ENCODE measurements at regions not wholly inside any gene's neighbourhood (a gene's known extent, or its start where the extent isn't known, plus 50 kb on each side); places are given as distances from the start of the nearest gene placed in this dataset.

DNA sequence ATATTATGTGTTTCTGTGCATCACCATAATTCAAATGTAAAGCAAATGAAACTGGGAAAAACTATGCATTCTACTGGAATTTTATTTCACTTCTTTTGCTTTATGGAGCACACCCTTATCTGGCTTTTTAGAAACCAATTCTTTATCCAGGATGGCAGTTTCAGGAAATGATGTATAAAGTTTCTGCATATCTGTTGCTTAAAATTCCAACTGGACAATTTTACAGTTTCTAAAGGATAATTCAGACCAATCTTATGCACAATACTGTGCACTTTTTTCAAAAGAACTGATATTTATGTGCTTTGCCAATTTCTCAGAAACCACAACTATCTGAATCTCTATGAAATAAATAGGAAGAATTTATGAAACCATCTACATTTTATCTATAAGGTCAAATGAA is 246.5 kb upstream of the MIR17HG start:
- DNase-seq (ENCODE audit: low read depth) = no peak

DNA sequence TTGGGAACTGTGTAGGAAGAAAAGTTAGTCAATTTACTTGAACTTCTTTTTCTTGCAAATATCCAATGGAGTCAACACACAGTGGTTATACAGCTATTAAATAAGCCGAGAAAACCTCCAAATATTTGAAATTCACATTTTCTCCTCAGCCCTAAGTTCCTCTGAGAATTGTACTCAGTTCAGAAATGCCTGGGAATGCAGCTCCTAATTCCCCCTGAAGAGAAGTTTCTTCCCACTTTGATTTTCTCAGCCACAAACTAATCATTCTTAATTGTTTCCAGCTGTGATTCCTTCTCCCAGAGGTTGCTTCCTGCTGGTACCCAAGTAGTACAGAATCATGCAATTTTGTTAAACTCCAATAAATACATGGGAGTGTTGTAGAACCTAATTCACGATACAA is 246.1 kb upstream of the MIR17HG start:
- DNase-seq (ENCODE audit: low read depth) = no peak

DNA sequence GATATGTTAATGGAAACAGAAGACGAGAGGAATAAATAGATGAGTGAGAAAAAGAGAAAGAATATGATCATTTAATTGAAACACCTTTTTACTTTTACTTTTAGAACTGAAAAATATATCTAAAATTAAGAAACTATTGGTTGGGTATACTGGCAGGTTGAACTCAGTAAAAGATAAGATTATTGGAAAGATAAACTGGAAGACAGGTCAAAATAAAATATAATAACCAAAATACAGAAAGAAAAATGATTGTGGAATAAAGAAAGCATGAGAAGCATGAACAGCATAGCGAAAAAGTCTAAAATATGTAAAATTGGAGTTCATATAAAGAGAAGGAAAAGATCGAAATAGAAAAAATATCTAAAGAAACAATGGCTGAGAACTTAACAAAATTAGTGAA is 242.2 kb upstream of the MIR17HG start:
- no peak for DNase-seq (ENCODE audit: low read depth)

DNA sequence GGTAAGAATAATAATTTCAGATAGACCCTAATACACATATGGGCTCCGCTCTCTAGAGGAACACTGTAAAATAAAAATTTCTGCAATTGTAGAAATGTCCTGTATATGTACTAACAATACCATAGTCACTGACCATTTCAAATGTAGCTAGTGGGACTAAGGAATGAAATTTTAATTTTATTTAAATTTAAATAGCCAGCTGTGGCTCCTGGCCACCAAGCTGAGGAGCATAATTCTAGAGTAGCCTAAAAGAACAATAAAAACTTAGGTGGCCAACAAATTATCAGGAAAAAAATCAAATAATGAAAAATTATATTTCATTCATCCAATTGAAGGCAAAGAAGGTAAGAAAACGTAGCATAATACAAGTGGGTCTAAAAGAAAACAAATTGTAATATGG is 240.9 kb upstream of the MIR17HG start:
- DNase-seq (ENCODE audit: low read depth) = no peak

DNA sequence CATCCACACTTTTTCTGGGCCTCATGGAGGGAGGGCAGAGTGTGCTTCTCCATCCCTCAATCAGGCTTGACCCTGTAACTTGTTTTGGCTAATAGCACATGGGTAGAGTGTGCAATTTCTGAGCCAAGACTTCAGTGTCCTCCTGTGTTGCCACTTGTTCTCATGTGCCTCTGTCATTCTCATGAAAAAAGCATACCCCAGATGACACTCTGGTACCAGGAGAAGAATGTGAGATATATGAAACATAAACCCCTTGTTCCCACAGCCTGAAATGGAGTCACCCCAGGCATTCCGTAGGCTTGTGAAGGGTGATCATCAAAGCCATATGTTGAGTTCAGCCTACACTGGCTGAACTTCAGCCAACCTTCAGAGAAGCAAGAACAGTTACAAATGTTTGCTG is 239.2 kb upstream of the MIR17HG start:
- no peak for DNase-seq (ENCODE audit: low read depth)

DNA sequence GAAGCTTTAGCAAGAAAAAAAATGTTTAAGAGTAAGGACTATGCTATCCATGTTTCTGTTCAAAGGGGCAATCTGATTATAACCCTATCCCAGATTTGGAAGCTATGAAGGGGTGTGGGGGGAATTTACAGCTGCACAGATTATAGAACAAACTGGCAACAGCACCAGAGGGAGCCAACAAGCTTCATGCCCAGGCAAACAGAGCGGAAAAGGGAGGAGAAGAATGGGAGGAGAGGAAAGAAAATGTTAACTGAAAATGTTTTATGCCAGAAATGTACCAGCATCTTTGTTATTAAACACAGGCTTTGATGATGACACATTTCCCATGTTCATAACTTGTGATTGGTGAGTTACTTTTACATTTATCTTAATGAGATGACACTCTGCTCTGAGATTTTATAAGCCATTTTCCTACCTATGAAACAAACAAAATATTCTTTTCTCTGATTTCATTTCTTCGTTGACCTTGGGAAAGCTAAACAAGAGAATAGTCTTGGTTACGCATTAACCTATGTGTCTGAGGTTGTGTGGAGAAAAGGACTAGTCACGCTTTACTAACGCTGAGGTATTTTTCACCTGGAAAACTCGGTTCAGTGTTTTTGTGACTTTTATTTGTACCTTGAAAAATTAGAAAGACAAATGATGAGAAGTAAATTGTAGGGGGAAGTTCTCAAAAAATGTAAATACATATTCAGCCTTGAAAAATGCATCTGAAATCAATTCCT is 235.8 kb upstream of the MIR17HG start:
- no peak for DNase-seq (ENCODE audit: low read depth)

DNA sequence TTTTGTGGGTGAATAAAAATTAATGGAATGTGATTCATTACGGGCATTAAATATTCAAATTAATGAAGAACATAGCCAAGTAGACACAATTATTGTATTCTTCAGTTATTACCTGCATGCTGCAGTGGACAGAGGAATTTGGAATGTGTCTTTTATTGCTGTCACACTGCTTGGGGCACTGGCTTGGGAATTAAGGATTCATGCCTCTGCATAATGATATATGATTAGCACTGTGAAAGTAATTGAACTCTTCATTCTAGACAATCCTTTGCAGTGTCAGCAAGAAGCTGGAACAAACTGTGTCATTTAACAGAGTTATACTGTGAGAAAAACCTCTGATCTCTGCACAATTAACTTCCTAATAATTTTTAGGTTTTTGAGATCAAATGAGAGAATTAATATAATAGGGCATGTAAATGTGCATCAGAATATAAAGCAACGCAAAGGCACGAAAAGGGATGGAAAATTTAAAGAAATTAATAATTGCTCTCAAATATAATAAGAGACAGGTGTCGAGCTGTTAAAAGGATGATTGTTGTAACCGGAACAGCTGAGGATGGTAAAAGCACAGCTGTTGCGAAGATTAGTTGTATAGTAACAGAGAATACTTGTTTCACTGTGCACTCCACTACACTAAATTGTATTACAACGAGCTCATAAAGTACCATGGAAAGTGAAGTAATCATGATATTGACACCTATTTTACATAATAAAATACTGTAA is 235.1 kb upstream of the MIR17HG start:
- DNase-seq (ENCODE audit: low read depth) = no peak

DNA sequence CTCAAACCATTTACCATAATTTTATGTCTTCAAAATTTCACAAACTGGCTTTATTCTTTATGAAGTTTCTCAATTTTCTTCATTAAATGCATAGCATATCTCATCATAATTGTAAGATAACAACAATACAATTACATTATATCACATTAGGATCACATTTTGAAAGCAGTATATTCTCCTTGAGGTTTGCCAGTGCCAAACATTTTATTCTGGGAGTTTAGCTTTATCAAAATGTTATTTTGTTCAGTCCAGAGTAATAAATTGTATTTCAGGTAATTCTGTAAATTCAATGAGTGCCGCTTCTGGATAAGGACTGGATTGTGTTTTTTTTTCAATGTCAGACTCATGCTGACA is 234.6 kb upstream of the MIR17HG start:
- DNase-seq (ENCODE audit: low read depth) = no peak

DNA sequence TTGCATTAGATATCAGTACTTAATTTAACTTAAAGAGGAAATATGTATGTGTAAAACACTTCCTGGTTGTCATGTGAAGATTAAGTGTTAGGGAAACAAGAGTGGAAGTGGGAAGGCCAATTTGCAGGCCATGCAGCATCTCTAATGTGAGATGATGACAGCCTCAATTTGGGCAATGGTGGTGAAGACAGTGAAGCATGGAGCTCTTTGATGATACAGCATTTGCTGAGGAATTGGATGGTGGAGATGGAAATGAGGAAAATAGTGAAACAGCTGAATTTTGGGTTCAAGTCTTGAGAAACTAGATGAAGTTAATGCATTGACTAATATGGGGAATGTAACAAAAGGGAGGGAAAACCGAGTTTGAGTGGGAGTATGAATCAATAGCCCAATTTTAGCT is 231.7 kb upstream of the MIR17HG start:
- no peak for DNase-seq (ENCODE audit: low read depth)

DNA sequence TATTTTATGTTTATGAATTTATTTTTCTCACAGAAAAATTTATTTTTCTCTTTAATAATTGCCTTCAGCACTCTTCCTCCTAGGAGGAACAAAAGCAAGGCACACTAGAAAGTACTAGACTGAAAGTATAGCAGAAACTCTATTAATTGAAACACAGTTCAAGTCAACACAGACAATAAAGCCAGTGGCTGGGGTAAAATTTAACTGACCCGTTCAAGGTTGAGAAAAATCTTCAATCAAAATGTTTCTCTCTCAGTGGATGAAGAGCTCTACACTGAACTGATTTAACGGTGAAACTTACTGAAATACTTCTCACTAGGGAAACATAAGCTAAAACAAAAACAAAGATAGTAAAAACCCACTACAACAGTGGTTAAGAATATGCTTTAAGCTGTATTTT is 230.1 kb upstream of the MIR17HG start:
- DNase-seq (ENCODE audit: low read depth) = no peak

DNA sequence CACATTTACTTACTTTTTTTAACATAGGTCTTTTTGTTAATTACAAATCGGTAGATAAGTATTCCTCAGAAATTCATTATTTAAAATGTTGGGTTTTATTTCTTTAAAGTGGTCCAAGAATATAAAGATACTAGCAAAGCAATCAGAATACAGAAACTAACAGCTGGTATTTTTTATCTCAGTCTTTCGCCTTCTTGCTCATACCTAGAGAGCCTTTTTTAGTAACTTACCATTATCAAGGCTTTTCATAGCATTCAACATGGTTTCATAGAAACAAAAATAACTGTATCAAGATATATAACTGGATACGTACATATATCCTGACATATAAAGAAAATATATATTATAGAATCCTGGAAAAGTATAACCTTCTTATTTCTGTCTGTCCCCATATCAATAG is 227.8 kb upstream of the MIR17HG start:
- DNase-seq (ENCODE audit: low read depth) = no peak

DNA sequence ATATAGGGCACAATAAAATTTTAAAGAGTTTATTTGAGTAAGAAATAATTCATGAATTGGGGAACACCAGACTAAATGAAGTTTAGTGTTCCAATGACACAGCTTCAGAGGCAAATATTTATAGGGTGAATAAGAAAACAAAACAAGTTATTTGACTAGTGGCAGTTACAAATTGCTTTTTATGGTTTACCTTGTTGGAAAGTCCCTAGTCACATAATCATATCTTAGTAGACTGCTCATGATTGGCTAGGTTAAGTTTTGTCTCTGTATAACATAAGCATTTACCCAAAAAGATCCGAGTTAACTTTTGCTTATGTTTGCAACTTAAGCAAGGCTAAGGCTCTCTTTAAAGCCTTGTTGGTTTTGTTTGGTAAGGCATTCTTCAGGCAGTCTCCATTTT is 224.7 kb upstream of the MIR17HG start:
- DNase-seq (ENCODE audit: low read depth) = no peak

DNA sequence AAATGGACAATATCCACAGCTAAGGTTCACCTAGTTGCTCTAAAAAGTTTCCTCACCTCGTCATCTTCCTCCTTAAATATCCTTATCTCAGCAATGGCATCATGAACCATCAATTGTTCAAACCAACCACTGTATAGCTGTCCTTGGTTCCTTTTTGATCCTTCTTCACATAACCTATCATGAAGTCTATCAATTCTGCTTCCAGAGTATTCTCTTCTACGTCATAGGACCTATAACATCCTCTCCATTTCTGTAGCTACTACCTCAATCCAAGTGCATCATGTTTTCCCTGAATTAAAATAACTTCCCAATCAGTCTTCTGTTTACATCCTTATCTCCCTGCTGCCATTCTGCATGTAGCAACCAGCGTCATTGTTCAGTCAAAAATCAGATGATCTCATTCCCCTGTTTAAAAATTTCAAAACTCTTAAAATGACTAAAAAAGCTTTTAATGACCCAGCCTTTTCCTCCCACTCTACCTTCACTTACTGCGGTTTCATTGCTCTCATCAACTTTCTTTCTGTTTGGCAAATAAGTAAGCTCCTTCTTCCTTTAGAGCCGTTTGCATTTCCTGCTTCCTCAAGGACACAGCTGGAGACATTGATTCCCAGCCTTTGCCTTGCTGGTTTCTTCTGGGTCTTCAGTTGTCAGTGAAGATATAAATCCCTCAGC is 223.9 kb upstream of the MIR17HG start:
- DNase-seq (ENCODE audit: low read depth) = no peak

DNA sequence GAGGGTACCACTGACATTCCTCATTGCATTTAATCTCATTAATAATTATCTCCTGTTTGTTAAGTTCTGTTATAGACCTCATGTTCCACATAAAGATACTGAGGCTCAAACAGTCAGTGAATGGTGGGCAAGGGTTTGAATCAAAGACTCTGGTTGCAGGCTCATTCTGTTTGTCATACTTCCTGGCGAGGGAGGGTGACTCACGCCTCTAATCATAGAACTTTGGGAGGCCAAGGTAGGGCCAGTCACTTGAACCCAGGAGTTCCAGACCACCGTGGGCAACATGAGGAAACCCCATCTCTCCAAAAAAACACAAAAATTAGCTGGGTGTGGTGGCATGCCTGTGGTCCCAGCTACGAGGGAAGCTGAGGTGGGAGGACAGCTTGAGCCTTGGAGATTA is 220.7 kb upstream of the MIR17HG start:
- DNase-seq (ENCODE audit: low read depth) = no peak

DNA sequence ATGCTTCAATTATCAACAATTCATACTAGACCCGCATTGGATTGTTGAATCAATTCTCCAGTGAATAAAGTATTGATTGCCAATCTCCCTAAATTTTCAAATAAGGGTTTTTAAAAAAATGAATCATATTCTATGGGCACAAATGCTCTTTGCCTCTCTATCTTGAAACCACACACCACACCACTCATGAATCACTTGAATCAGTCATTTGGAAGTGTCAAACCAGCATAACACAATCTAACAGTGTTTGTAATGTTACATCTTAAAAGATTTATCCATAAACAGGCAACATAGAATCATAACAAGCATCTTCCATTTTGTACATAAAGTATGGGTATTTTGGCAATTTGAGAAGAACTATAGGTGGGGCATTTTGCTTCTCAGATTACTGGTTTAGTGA is 219.5 kb upstream of the MIR17HG start:
- no peak for DNase-seq (ENCODE audit: low read depth)

DNA sequence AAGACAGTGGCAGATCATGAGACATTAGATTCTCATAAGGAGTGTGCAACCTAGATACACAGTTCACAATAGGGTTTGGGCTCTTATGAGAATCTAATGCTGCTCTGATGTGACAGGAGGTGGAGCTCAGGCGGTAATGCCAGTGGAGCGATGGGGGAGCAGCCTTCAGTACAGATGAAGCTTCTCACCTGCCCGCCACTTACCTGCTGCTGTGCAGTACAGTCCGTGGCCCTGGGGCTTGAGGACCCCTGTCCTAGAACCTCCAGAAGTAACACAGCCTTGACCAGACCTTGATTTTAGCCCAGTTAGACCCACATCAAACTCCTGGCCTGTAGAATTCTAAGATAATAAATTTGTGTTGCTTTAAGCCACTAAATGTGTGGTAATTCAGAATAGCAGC is 215.1 kb upstream of the MIR17HG start:
- DNase-seq (ENCODE audit: low read depth) = no peak

DNA sequence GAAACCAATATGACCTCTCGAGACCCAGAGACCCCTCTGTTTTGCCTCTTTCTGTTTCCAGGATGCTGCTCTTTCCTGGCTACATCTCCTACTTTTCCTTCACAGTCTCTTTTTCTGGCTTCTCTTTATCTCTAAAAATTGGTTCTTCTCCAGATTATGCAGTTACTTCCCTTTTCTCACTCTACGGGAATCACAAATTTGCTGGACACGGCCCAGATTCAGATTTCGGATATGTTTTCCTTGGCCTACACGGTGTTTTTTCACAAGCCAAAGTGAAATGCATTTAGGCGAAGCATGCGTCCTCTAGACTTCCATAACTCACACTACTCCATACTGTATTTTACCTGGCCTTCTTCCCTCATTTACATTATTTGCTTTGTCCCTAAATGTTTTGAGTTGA is 214.7 kb upstream of the MIR17HG start:
- no peak for DNase-seq (ENCODE audit: low read depth)

DNA sequence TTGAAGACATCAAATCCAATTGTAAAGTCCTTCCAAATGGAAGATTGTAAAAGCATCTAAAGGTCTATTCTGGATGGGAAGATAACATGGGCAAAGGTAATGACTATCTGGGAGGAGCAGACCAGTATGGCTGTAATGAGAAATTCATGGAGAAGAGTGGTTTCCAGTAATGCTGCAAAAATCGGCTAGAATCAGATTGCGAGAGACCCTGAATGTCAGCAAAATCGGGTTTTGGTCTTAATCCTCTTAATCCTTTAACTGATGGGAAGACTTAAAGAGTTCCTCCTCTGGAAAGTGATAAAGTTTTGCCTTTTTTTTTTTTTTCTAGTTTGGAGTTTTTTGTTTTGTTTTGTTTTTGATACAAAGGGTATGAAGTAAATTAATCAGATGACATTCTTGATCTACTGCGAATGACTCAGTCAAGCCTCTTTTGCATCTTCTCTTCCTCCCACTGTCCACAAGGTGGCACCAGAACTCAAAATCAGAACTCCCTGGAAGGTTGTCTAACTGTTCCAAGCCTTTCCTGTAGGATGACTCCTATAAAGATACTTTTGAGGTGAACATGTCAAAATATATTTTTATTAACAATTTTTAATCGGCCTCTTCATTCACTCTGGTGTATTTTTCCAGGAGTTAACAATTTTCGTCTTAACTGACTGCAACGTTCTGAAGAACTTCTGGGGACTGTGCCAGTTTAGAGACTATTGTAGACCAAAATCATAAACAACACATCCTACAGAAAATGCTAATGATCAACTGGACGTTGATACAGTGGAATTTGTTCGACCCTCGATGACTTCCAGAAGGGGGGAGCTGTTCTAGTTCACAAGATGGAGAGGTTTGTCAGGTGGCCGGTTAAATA is 213.3 kb upstream of the MIR17HG start:
- no peak for DNase-seq (ENCODE audit: low read depth)

DNA sequence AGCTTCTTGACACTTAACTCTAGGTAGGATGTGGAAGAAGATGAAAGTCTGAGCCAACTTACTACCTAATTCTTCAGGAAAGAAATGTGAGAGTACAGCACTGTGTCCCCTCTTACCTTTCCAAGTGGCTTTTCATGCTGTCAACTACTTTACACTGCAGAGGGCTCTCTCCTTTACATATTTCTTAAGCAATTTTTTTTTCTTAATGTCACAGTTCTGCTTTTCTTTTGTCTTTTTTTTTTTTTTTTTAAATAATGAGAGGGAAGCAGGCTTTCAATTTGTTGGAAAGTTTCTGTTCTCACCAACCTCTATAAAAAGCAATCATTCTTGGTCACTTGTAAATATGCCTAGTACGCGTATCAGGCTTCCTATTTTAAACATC is 212.7 kb upstream of the MIR17HG start:
- no peak for DNase-seq (ENCODE audit: low read depth)

DNA sequence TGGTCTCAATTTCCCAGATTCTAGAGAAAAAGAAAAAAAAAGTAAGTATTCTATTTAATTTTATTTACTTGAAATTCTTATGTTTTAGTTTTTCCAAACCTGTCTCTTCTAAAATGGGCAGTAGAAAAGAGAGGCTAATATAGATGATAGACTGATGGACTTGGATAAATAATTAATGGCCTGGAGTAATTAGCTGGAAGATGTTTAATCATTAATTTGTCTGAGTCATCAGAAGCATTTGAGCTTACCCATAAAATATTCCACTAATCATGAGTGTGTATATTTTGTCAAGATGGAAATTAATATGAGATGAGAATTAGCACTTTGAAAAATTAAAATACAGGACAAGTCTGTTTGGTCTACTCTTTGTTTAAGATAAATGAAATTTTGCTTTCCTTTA is 212.1 kb upstream of the MIR17HG start:
- DNase-seq (ENCODE audit: low read depth) = no peak

DNA sequence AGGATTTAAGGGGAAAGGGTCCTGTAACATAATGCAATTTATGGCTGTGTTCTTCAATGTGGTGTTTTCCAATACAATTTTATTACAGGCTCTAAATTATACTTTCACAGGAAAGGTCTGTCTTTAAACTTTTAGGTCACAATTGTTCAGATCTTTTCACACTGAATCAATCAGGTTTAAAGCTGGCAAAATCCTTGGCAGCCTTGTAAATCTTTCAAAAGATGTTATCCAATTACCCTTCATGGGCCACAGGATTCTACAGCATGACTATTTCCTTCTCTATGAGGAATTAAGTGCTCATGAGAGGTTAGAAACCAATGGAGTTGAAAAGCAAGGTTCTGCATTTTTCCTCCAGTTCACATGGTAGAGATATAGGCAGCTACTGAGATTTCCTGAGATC is 211.5 kb upstream of the MIR17HG start:
- DNase-seq (ENCODE audit: low read depth) = no peak

DNA sequence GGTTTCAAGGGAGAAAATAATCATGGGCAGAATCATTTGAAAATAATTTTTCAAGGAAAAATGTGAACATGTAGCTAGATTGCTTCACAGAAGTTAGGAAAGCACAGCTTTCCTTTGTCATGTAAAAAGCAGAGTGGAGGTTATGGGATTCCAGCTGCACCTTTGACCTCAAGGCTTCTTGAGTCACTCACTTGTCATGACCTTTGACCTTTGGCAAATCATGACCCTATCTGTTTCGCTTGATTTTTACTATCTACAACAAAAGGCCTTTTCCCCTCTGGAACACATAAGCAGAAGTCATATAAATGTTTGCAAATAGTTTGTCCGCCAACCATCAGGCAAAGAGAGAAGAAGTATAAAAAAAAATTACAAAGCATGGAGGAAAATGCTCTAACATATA is 210.7 kb upstream of the MIR17HG start:
- DNase-seq (ENCODE audit: low read depth) = no peak

DNA sequence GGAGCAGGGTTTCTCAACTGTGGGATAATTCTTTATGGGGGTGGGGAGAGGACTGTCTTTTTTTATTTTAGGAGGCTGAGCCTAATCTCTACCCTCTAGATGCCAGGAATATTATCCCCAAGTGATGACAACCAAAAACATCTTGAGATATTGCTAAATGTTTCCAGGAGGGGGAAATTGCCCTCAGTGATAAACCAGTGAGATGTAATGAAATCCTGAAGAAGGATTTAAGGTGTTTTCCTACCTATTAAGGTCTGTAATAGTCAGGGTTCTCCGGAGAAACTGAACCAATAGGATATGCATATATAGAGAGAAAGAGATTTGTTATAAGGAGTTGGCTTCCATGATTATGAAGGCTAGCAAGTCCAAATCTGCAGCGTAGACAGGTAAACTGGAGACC is 208.3 kb upstream of the MIR17HG start:
- no peak for DNase-seq (ENCODE audit: low read depth)

All from activated T-cell treated with anti-CD3 and anti-CD28 coated beads for 48 hours (primary cell).